Ovary (tissue), 7 donors: ENCODE measurements at regions not wholly inside any gene's neighbourhood (a gene's known extent, or its start where the extent isn't known, plus 50 kb on each side); places are given as distances from the start of the nearest gene placed in this dataset.

ENCODE experiments used
- DNase-seq, 5 donors: peaks; one replicate each; pipeline ENCODE4 v3.0.0-alpha.2; 2019 to 2020
- H3K27ac ChIP-seq, 2 donors: fragments of 200-600 bp; one replicate each; pipeline versions ENCODE4 v1.5.1 to v1.8.0; 2019 to 2022
- H3K27me3 ChIP-seq: fragments of 200-600 bp; one replicate; pipeline ENCODE4 v1.8.0; 2022
- H3K36me3 ChIP-seq: fragments of 200-600 bp; sonication (generic); one replicate; pipeline ENCODE4 v1.5.1; 2019
- H3K4me1 ChIP-seq: one replicate; pipeline ENCODE4 v1.8.1; 2013; ENCODE audit warnings: mild to moderate bottlenecking, moderate library complexity; ENCODE audit not compliant: insufficient read depth
- H3K4me3 ChIP-seq: fragments of 200-600 bp; sonication (generic); one replicate; pipeline ENCODE4 v1.5.1; 2017
- H3K9me3 ChIP-seq, 2 donors: fragments of 200-600 bp in 1 of 2; sonication (generic) in 1 of 2; one replicate each; pipeline versions ENCODE4 v1.5.1 to v1.8.1; 2013 to 2019; ENCODE audit warnings: mild to moderate bottlenecking in 1 of 2, moderate library complexity in 1 of 2
- CTCF ChIP-seq, 3 donors: fragments of 450-650 bp in 2 of 3; fragments of 200-600 bp in 1 of 3; IDR thresholded peaks; one replicate each; pipeline versions ENCODE4 v1.5.1 to v1.8.0; 2016 to 2022; ENCODE audit warnings: antibody characterized with exemption in 3 of 3, mild to moderate bottlenecking in 1 of 3
- EP300 ChIP-seq: sonication (generic); formaldehyde crosslinking; IDR thresholded peaks from one replicate; pipeline ENCODE4 v1.6.1; 2017; ENCODE audit warnings: antibody characterized with exemption
- POLR2A ChIP-seq: fragments of 450-650 bp; IDR thresholded peaks from one replicate; pipeline ENCODE4 v1.6.1; 2017; ENCODE audit warnings: antibody characterized with exemption, mild to moderate bottlenecking, moderate library complexity
- WGBS, 3 donors: extraction: QIAGEN DNeasy Blood & Tissue Kit in 1 of 3; methylation state at CpG; one replicate each; pipeline versions ENCODE4 v1.1.5 to v1.1.7; 2013 to 2017; 5-methylcytosine and 5-hydroxymethylcytosine counted together
- intact Hi-C, 4 donors: fragments of 100-400 bp; cut with DNase I; formaldehyde crosslinking; loops; one replicate each; pipeline versions ENCODE4 v1.11.0 to v1.15.1; 2022 to 2023
- donor health status: DM: no; HTN: no; CAD: no; lungs with moderate emphysema.
- donor health status: DM: no; HTN: no; CAD: no.
- donor health status: Bipolar disorder and iron deficiency.
- donor health status: DM: no; HTN: no; CAD: no.
- donor health status: DM: yes; HTN: yes; CAD: no.

GRCh38 chr10:44233561-44234482, 151.1 kb downstream of the CXCL12 start:
- TF ChIP-seq CTCF (IDR thresholded peaks at IDR 0.05), result no peak
- no peak for TF ChIP-seq POLR2A
- TF ChIP-seq EP300, result no peak
- Histone ChIP-seq H3K4me1 (peaks cover 6% of the 10 kb centered on the region), H3K36me3 (no peaks in the 10 kb centered on the region), H3K9me3 (no peaks in the 10 kb centered on the region), H3K27ac (no peak overlapping the region), H3K27me3 (no peaks in the 10 kb centered on the region), H3K4me3 (no peak overlapping the region)
- DNase-seq, result no peak
- 44 to 55% (median 50%) methylated on average over 23 of the region's 23 CpGs for whole genome bisulfite sequencing, 3 donors
- intact Hi-C loops, result no loop called here

- DNase-seq, result no peak
Observed at GRCh38 chr10:44217274-44217820, 167.6 kb downstream of the CXCL12 start.

GRCh38 chr10:44216073-44216472, 168.8 kb downstream of the CXCL12 start:
- intact Hi-C loops, result no loop called here
- 80 to 83% (median 81%) methylated on average over 2 of the region's 2 CpGs for WGBS, 3 donors
- Histone ChIP-seq H3K4me3 (no peak overlapping the region), H3K27ac (no peak overlapping the region), H3K27me3 (no peaks in the 10 kb centered on the region), H3K4me1 (no peaks in the 10 kb centered on the region), H3K36me3 (no peaks in the 10 kb centered on the region), H3K9me3 (peaks cover 0 to 9% of the 10 kb centered on the region in 2 donors)
- no peak for DNase-seq
- TF ChIP-seq POLR2A (no peak), EP300 (no peak), CTCF (IDR thresholded peaks at IDR 0.05) (no peak)

More at GRCh38 chr10:44217274-44217820, 167.6 kb downstream of the CXCL12 start:
- Histone ChIP-seq H3K4me3 (no peak overlapping the region), H3K27me3 (no peaks in the 10 kb centered on the region), H3K9me3 (peaks cover 0 to 9% of the 10 kb centered on the region in 2 donors), H3K36me3 (no peaks in the 10 kb centered on the region), H3K27ac (no peak overlapping the region), H3K4me1 (no peaks in the 10 kb centered on the region)
- intact Hi-C loops, result no loop called here
- TF ChIP-seq EP300 (no peak), POLR2A (no peak)
- WGBS, 3 donors, result 82 to 95% (median 87%) methylated on average over 3 of the region's 3 CpGs

GRCh38 chr10:44209811-44210210, 175.1 kb downstream of the CXCL12 start:
- H3K27me3 ChIP-seq, result no peaks in the 10 kb centered on the region
- 45 to 74% (median 60%) methylated on average over 4 of the region's 4 CpGs for WGBS, 3 donors
- H3K27ac ChIP-seq, result no peak overlapping the region
- peaks cover 3% of the 10 kb centered on the region for H3K4me1 ChIP-seq
- TF ChIP-seq POLR2A, result no peak
- TF ChIP-seq EP300, result no peak
- TF ChIP-seq CTCF (IDR thresholded peaks at IDR 0.05), result no peak
- no peaks in the 10 kb centered on the region for H3K36me3 ChIP-seq
- intact Hi-C loops, result no loop called here
- DNase-seq, result no peak
- H3K4me3 ChIP-seq, result no peak overlapping the region
- peaks cover 0 to 1% of the 10 kb centered on the region in 2 donors for H3K9me3 ChIP-seq

- Histone ChIP-seq H3K27me3 (no peaks in the 10 kb centered on the region), H3K36me3 (no peaks in the 10 kb centered on the region), H3K4me1 (peaks cover 3% of the 10 kb centered on the region), H3K4me3 (no peak overlapping the region), H3K27ac (no peak overlapping the region), H3K9me3 (no peaks in the 10 kb centered on the region)
- no peak for DNase-seq
- TF ChIP-seq POLR2A (no peak), CTCF (IDR thresholded peaks at IDR 0.05) (no peak), EP300 (no peak)
- intact Hi-C loops, result no loop called here
- 86 to 89% (median 87%) methylated on average over 9 of the region's 9 CpGs for WGBS, 3 donors
Observed at GRCh38 chr10:44207160-44207559, 177.7 kb downstream of the CXCL12 start.
